Kasumi-1 (cell line): ENCODE measurements at regions not wholly inside any gene's neighbourhood (a gene's known extent, or its start where the extent isn't known, plus 50 kb on each side); places are given as distances from the start of the nearest gene placed in this dataset.
A peak's percentile ranks its signal among the peaks of the same experiment; 100 is the strongest.

Source experiments
- DNase-seq, 2 experiments: peaks; one replicate each; lab custom pipeline; 2025; lab: John Stamatoyannopoulos, UW

GRCh38 chr10:81806842-81807241 is 68.2 kb upstream of the NRG3 start:
- DNase-seq = no peak

- DNase-seq = no peak
These were observed 60.2 kb upstream of the NRG3 start for GRCh38 chr10:81814842-81815241.

- DNase-seq = no peak
These were observed 57.3 kb upstream of the NRG3 start for GRCh38 chr10:81817596-81818170.

- peak in 1 of 2 experiments; percentile 5 for DNase-seq
These were observed 54.6 kb upstream of the NRG3 start for GRCh38 chr10:81820418-81820817.
